Loucy (cell line): ENCODE measurements at regions not wholly inside any gene's neighbourhood (a gene's known extent, or its start where the extent isn't known, plus 50 kb on each side); places are given as distances from the start of the nearest gene placed in this dataset.

Experiments
- CTCF ChIP-seq: fragments of 200-600 bp; sonication (generic); conservative IDR thresholded peaks from 2 replicates; pipeline ENCODE4 v1.5.1; 2014; ENCODE audit warnings: mild to moderate bottlenecking, antibody characterized with exemption, low read length
- EZH2phosphoT487 ChIP-seq: fragments of 200-600 bp; IDR thresholded peaks from 2 replicates; pipeline ENCODE4 v1.6.1; 2018; ENCODE audit warnings: antibody characterized with exemption, mild to moderate bottlenecking, moderate library complexity, borderline replicate concordance

- no peak for TF ChIP-seq CTCF
- no peak for TF ChIP-seq EZH2phosphoT487
Measured at GRCh38 chr13:110971486-110971885, 56.6 kb upstream of the ANKRD10 start.
